ENCODE measurements at regions not wholly inside any gene's neighbourhood (a gene's known extent, or its start where the extent isn't known, plus 50 kb on each side); places are given as distances from the start of the nearest gene placed in this dataset.
"Not testable (repeated sequence)": the region's sequence is repeated elsewhere in the genome, so short reads cannot be mapped to it uniquely, and the experiment has no call there.

DNA sequence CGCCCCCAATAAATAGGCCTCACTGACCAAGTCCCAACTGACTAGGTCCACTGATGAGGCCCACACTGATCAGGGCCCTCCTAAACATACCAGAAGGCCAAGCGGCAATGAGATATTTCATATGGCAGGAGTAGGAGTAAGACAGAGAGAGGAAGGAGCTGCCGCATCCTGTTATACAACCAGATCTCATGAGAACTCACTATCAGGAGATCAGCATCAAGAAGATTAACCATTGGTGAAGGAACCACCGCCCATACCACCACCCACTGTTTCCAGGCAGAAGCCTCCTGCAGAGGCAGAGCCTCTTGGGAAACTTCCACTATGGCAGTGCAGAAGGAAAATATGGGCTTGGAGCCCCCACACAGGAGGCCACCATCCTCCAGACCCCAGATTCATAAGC lies 95.0 kb upstream of the CTSV start:
- TF ChIP-seq, protein P1, sequence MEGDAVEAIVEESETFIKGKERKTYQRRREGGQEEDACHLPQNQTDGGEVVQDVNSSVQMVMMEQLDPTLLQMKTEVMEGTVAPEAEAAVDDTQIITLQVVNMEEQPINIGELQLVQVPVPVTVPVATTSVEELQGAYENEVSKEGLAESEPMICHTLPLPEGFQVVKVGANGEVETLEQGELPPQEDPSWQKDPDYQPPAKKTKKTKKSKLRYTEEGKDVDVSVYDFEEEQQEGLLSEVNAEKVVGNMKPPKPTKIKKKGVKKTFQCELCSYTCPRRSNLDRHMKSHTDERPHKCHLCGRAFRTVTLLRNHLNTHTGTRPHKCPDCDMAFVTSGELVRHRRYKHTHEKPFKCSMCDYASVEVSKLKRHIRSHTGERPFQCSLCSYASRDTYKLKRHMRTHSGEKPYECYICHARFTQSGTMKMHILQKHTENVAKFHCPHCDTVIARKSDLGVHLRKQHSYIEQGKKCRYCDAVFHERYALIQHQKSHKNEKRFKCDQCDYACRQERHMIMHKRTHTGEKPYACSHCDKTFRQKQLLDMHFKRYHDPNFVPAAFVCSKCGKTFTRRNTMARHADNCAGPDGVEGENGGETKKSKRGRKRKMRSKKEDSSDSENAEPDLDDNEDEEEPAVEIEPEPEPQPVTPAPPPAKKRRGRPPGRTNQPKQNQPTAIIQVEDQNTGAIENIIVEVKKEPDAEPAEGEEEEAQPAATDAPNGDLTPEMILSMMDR (IDR thresholded peaks at IDR 0.05; ENCODE audit: low read depth, low read length), result not testable (repeated sequence)
- TF ChIP-seq POLR2A (IDR thresholded peaks at IDR 0.05; ENCODE audit: extremely low read depth, insufficient read length), result not testable (repeated sequence)

Measured in NB4 (cell line).